HG02840 (cell line): ENCODE measurements at regions not wholly inside any gene's neighbourhood (a gene's known extent, or its start where the extent isn't known, plus 50 kb on each side); places are given as distances from the start of the nearest gene placed in this dataset.

Source experiments
- ATAC-seq: cut with Tn5 transposase; IDR thresholded peaks from one replicate; pipeline ENCODE4 v1.9.1; 2021; ENCODE audit warnings: mild to moderate bottlenecking, moderate library complexity, moderate number of reproducible peaks; ENCODE audit not compliant: unreplicated experiment, low FRiP score

DNA sequence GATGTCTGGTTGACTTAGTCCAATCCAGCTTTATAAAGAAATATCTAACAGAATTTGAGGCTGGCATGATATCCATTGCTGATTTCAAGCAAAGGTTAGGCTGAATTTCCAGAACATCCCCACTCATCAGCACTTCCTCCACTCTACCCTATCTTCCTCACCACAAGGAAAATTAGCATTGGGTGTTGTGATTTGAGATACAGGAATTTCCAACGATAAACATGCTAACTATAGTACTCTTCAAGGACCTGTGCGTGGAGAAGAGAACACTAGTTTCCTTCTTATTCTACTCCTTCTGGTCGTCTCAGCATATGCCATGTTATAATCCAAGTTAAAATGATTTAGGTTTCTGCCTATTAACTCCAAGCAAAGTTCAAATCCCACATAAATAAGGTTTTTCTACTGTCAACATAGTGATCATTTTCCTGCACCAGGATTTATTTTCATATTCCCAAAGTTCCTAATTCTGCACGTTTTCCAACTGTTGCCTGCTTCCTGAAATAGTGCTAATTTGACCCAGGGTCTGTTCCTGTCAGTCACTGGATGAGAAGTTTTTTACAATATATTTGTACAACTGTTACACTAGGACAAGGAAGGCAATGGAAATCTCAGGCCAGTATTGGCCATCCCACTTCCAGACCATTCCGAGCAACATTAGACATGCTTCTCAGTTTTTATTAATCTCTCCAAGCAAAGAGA is 177.6 kb upstream of the EDNRA start:
- ATAC-seq, result no peak

DNA sequence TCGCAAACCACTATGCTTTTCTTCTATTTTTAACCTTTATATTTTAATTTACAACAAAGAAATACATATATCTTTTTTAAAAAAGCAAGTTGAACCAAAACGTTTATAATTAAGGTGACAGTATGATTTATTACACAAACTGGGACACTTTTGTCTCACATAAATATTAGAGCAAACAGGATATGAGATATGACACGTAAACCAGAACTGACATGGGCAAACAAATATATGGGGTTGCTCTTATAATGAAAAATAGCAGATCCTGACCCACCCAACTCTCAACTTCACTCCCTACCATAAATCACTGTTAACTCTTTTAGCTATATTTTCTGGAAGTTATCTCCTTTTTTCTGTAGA is 177.0 kb upstream of the EDNRA start:
- ATAC-seq, result no peak

DNA sequence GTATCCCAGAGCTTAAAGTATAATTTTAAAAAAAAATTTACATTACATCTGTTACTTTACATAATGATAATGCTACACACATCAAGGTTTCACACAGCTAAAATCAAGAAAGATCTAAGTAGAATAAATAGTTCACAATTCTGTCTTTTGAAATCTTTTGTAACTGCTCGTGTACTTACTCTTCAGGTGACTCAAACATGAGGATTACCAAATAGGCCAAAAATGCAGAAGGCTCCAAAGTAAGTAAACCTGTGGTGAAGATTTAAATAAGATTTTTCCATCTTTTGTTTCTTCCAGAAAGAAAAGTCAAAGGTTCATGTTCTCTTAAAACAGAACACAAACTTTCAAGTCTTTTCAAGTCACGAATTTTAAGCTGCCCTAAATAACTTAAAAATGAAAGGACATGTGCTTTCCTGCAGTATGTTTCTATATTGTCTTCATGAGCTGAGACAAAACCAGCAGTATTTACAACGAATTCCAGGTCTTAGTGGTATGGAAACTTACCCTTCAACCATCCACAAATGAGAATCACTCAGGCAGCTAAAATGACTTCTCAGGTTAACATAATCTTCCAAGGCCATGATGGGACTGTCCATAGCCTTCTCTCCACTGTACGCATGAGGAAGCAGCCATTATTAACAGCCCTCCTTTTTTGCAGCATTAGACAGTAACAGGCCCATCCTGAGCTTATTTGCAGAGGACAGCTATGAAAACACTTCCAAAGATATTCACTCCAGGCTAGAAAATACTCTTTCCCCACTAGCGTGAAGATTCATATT is 172.8 kb upstream of the EDNRA start:
- ATAC-seq, result no peak

DNA sequence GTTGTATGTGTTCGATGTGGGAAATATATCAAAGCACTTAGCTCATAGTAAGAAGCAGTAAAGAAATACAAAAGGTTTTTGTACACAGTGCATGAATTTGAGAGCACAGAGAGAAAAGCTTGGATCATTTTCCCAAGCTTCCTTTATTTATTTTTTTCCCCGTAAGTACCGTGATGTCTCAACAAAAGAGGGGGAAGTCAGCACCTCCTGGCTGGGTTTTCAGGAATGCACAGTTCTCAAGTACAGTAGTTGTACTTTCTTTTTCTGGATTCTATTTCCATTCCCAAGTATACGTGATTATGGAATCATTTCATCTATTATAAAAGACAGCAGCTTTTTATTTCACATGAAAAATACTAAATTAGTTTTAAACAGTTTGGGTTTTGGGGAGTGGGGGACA is 171.5 kb upstream of the EDNRA start:
- ATAC-seq, result no peak

DNA sequence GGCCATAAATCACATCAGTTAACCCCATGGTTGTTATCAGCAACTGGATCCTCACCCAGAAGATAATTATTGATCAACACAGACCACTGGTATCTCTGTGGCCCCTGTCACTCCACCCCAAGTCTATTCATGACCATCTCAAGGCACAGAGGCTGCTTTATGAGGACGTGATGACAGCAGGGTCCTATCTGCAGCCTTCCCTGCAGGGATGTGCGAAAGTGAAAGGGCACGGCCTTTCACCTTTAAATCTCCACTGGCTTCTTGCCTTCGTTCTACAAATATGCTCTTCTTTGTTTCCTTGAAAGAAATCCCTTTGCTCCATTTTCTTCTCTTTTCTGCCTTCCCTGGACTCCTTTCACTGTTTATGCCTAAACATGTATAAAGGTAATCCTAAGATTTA is 170.6 kb upstream of the EDNRA start:
- no peak for ATAC-seq

DNA sequence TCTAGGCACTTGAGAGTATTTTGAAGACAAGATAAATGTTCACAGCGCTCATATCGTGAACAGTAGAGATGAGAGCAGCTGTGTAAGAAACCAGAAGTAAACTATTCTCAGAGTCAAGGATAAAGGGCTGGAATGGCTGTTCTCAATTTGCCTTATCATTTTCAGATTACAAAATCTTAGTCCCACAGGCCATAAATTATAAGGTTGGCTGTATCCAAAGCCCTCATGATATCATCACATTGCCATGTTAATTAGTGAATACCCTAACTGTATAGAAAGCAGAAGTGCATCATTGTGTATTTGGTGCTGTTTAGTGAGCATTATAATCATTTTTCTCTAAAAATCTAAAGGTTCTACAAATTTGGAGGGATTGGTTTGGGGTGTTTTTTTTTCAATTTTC is 168.9 kb upstream of the EDNRA start:
- no peak for ATAC-seq

DNA sequence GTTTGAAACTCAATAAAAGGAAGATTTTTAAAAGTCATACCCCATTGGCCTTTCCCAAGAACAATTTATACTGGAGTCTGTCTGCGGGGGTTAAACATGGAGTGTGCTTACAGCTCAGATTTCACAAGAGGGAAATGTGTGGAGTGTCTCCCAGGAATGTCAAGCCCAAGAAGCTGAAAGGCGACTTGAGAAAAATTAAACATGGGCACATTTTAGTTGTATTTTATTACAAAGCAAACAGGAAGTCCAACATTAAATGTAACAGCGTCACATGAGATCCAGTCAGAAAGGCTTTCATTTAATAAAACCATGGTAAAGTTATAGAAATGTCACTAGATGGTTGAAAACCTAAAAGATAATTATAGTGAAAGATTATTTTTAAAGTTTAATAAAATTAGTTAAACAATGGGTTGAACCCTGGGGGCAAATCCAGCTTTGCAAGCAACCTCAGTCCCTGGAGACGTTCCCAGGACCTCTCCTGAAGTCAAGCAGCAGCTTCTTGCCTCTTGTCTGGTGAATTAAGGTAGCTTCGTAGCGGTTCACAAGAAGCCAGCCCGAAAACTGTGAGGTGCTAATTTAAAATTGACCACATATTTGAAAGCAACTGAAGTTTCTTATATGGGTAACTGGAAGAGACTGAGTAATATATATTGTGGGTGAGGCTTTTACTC is 168.4 kb upstream of the EDNRA start:
- no peak for ATAC-seq

DNA sequence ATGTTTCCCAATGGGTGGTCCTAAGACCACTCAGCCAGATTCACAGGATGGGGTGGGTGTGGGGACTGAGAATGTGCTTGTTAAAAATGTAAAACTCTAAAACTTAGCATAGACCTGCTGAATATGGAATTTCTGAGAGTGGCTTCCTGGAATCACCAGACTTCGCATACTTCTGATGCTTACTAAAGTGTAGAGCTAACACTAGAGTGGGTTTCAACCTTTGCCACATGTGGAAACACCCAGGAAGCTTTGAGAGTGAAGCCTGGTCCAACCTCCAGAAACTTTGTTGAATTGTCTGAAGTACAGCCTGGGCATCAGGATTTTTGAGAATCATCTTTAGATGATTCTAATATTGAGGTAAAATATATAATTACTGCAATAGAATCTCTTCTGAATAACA is 167.8 kb upstream of the EDNRA start:
- no peak for ATAC-seq

DNA sequence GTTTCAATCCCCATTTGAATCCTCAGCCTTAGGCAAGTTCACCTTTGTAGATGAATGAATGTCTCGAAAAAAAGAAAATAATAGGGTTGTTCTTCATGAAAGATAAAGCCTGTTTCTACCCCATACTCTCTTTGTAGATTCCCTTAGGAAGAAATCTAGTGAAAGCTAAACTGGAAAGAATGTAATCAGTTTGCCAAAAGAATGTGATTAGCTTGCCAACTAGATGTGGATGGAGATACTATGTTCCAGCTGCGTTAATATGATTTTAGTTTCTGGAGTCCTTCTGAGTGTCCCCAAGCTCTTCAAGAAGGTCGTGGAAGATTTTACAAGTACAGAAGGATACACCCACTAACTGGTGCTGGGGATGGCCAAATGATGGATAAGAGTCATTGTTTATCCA is 162.3 kb upstream of the EDNRA start:
- ATAC-seq, result no peak

DNA sequence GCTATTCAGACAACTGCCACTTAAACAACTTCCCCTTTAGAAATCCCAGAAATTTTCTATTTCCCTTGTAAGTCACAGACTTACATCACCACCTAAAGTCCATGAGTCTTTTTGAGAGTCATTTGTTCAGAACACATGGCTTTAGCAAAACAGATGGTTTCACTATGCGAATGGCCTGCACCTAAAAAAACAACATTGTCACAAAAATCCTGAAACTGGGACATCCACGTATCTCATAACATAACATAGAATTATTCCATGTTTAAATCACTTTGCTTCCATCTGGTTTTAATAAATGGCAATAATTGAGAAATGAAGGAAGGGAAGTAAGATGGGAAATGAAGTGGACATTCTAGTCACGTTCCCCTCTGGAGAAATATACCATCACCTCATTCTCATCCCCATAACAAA is 155.3 kb upstream of the EDNRA start:
- no peak for ATAC-seq

DNA sequence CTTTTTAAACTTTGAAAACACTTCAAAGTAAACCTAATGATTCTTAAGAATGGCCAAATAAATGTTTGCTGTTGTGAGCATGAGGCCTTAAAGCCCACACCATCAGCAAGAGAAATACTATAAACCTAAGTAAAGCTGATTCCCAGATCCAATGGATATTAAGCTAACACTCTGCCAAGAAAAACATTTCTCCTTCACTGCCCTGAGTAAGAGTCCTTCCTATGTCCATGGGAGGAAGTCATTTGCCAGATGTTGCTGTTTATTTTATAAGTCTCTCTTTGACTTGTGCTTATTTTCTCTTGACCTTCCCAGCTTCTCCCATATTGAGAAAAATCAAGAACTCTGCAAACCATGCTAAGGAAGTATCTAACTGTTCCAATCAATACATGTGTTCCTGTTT is 154.3 kb upstream of the EDNRA start:
- ATAC-seq, result no peak

DNA sequence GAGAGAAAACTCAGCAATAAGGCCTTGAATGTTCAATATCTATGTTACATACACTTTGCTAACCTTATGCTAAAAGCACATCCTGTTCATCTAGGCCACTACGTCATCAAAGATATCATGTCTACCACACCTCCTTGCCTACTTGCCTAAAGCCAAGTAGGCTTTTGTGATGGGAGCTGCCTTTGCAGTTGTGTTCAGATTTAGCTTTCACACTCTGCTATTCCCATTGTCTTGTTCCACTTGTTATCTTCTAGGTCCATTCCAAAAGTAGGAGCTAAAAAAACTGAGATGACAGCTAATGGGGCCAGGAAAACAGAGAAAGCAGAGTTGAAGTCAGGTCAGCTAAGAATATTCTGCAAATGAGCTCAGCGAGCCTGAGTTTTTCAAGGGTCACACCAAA is 153.6 kb upstream of the EDNRA start:
- ATAC-seq, result no peak

DNA sequence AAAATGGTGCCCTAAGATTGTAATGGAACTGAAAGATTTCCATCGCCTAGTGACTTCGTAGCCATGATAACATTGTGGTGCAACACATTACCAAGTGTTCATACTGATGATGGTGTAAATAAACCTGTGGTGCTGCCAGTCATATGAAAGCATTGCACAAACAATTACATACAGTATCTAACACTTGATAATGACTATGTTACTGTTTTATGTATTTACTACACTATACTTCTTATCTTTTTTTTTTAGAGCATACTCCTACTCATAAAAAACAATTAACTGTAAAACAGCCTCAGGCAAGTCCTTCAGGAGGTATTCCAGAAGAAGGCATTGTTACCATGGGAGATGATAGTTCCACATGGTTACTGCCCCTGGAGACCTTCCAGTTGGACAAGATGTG is 152.7 kb upstream of the EDNRA start:
- ATAC-seq, result no peak

DNA sequence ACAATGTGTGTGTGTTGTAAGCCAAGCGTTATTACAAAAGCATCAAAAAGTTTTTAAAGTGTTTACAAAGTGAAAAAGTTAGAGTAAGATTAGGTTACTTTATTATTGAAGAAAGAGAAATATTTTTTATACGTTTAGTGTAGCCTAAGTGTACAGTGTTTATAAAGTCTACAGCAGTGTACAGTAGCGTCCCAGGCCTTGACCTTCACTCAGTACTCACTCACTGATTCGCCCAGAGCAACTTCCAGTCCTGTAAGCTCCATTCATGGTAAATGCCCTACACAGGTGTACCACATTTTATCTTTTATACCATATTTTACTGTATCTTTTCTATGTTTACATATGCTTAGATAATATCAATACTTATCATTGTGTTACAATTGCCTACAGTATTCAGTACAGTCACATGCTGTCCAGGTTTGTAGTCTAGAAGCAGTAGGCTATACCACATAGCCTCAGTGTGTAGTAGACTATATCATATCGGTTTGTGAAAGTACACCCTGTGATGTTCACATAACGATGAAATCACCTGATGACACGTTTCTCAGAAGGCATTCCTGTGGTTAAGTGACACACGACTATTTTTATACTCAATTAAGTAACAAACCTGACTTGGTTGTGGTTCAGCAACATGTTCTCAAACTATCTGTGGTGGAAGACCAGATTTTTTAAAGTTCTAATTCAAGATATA is 152.0 kb upstream of the EDNRA start:
- no peak for ATAC-seq

DNA sequence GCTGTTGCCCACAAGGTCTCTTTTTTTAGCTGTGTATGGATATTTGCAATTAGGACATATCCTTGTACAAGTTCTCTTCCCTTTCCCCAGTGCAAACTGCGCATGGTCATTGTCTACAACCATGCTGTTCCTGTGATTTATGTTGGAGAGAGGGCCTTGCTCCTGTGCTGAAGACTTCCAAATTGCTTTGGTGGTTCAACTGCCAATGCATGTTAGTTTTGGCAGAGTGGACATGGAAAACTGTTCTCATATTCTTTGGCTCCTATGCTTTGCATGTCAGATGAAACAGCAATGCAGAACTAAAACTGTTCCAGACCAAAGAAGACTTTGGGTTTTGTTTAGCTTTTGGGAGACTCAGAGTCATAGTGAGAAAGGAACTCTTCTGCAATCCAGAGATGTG is 148.8 kb upstream of the EDNRA start:
- ATAC-seq, result no peak

DNA sequence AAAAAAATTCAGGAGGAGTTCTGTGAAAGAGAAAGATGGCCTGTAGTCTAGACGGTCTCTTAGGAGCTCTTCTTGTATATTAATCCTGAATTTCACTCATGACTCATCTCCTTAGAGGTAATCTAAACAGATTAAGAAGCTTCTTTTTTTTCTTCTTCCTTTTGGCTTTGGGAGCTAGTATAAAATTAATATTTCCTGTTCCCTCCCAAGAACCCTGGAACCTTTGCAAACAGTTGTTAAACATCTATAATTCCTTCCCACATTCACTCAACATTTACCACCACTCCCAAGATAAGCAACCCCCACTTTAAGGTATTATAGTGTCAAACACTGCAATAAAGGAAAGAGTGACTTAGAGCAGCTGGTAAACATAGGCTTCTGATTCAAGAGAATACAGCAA is 146.4 kb upstream of the EDNRA start:
- ATAC-seq, result no peak

DNA sequence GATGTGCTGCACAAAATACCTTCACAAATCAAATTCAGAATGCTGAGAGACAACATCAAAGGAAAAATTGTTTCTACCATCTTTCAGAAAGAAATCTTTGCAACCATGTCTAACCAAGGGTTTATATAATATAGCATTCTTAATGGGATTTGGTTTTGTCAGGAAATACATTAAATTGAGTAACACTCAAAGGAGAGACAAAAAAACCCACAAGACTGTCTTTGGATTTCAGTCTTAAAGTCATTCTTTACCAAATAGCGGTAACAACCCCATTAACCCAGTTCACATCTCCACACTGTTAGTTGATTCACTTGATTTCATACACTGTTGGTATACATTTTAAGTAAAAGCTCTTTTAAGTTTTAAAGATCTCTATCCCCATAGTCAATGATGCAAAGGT is 145.7 kb upstream of the EDNRA start:
- ATAC-seq, result no peak

DNA sequence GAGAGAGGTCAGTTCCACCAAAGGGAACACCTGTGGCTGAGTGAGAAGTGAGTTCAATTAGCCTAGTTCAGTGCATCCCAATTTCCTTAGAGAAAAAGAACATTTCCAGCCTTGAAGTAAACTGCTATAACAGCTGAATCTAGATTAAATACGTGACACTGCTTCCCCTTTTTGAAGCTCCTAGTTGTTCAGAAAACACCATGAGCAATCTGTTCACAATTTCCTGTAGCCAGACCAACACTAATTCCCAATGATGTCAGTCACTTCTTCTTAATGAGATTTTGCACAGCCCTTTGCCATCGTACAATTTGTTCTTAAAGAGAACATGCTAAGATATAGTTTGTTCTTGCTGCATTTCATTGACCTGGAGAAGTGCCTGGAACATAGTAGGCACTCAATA is 144.6 kb upstream of the EDNRA start:
- ATAC-seq, result no peak

DNA sequence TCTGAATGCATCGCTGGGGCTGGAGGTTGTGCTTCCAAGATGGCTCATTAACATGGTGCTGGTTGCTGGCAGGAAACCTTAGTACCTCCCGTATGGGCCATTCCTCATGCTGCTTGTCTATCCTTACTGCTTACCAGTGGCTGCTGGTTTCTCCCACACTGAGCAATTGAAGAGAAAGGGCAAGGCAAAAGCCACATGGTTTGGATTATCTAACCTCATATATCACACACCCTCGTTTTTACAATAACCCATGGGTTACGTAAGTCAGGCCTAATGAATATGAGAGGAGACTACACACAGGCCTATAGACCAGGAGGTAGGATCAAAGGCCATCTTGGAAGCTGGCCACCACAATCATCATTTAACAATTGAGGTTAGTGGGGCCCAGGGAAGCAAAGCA is 141.8 kb upstream of the EDNRA start:
- no peak for ATAC-seq

DNA sequence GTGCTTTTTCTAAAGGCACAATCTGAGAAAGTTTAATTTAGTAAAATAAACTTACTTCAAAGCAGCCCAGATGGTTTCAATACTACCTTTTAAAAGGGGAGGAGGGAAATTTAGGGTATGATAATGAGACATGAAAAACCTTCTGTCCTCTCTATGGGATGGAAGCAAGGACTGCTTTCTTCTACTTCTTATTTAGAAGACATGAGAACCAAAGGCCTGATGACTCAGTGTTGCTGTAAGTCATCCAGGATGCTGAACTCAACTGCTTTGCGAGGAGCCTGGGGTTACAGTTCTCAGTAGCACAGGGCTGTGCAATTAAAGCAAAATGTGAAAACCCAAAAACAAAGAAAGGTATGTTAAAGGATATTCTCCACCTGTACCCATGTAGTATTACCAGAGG is 140.8 kb upstream of the EDNRA start:
- no peak for ATAC-seq

DNA sequence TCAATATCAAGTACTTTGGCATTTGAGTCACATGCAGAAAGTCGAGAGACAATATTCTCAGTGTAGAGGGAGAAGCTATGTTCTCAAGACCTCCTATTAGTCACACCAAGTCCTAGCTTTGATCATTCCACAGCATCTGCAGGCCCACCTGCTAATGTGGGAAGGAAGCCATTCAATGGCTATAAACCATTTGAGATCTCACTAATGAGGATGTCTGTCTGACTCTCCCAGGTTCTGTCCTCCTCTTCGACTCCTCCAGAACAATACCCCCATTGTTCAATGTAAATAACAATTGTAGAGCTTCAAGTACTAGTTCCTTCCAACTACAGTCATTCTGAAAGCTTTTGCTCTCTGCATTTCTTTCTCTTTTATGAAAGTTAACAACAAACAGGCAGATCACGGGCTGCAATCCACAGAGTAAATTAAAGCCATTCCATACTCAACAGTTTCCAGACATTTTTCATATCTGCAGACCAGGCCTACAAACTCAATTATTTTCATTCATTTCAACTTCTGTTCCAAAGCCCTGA is 140.2 kb upstream of the EDNRA start:
- ATAC-seq, result no peak
